ENCODE measurements at regions not wholly inside any gene's neighbourhood (a gene's known extent, or its start where the extent isn't known, plus 50 kb on each side); places are given as distances from the start of the nearest gene placed in this dataset.

DNA sequence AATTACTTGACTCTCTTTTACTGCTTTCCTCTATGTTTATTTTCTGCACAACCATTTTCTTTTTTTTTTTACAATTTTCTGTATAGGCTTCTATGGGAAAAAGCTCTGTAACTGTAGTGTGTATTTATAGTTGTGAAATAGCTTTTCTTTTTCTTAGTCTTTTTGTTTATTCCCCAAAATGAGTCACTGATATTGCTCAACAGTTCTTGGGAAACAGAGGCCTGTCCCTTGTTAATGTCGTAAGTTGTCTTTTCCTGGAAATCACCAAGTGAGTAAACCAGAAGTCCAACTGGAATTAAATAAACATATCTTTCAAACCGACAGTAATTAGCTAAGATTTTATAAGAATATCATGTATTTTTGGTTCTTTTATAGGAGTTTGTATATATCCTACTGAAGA, 325.1 kb upstream of the PRR16 start:
- H4K91ac ChIP-seq (ENCODE audit: insufficient read depth, low read depth, low read length), result no peak overlapping the region
- no peak overlapping the region for H2BK15ac ChIP-seq (ENCODE audit: low read depth, low read length)
- H3K18ac ChIP-seq (ENCODE audit: low read depth, low read length), result peak overlapping the region; percentile 82; the same call in 1 of the 2 replicates
- peak overlapping the region; percentile 96; the same call in 1 of the 2 replicates for H3K27ac ChIP-seq (ENCODE audit: insufficient read depth, low read length)
- no peaks in the 10 kb centered on the region; the same call in 1 of the 2 replicates for H3K36me3 ChIP-seq (ENCODE audit: control insufficient read depth, insufficient read depth, low read length)
- peak overlapping the region; percentile 93 for H2BK5ac ChIP-seq (ENCODE audit: low read depth, low read length, poor library complexity, severe bottlenecking)
- H4K5ac ChIP-seq (ENCODE audit: low read depth, low read length), result no peak overlapping the region
- intact Hi-C loops (cut with micrococcal nuclease) (no loop called here), in situ Hi-C loops (cut with MboI; ENCODE audit: low sequenced_read_pairs) (no loop called here), dilution Hi-C loops (cut with HindIII; ENCODE audit: low sequenced_read_pairs, unreplicated experiment) (no loop called here)
- no peak overlapping the region for H4K8ac ChIP-seq (ENCODE audit: low read depth in 2 of 2, low read length in 2 of 2)
- H3K27me3 ChIP-seq (ENCODE audit: control insufficient read depth, insufficient read depth, low read length), result no peaks in the 10 kb centered on the region
- H2AFZ ChIP-seq (replicated peaks; ENCODE audit: low read length, poor library complexity), result no peak overlapping the region
- H3K9me3 ChIP-seq (ENCODE audit: control insufficient read depth, insufficient read depth, low read length), result no peaks in the 10 kb centered on the region
- DNase-seq (peak; percentile 99), ATAC-seq (ENCODE audit: low read depth) (peak; percentile 74)
- ChIA-PET CTCF (interaction anchor here (0.6 to 0.8 kb wide), 2 partner anchors 10 to 18 kb away, joined by 3 to 5 read pairs; no protein-coding TSS in a partner anchor), POLR2A (ENCODE audit: unreplicated experiment) (interaction anchor here (0.6 to 0.8 kb wide), 2 partner anchors 10 to 191 kb away, joined by 3 to 5 read pairs; no protein-coding TSS in a partner anchor)
- H2AK9ac ChIP-seq (replicated peaks; ENCODE audit: low read depth, low read length, poor library complexity), result no peak overlapping the region
- peaks cover 9% of the 10 kb centered on the region; the same call in 1 of the 2 replicates for H3K9me1 ChIP-seq (ENCODE audit: insufficient read depth, low read length)
- TF ChIP-seq CHD1 (IDR thresholded peaks at IDR 0.05; ENCODE audit: low read depth, low read length), result no peak
- TF ChIP-seq CEBPB (IDR thresholded peaks at IDR 0.05; ENCODE audit: low read depth, low read length), result peak; percentile 100
- TF ChIP-seq FOS (IDR thresholded peaks at IDR 0.05; ENCODE audit: low read depth, low read length), result peak; percentile 98
- no peak overlapping the region for H3K4me3 ChIP-seq (ENCODE audit: insufficient read depth, low read depth, low read length)
- peak overlapping the region; percentile 88; the same call in 1 of the 2 replicates for H2BK120ac ChIP-seq (ENCODE audit: low read depth, low read length)
- H2AK5ac ChIP-seq (ENCODE audit: low read depth, low read length), result no peak overlapping the region
- H3K23ac ChIP-seq (ENCODE audit: low read depth, low read length), result no peak overlapping the region
- no peak overlapping the region for H3K4me2 ChIP-seq (ENCODE audit: low read depth, low read length)
- no peak overlapping the region for H3K14ac ChIP-seq (replicated peaks; ENCODE audit: low read depth, low read length)
- H3K9ac ChIP-seq (ENCODE audit: low read depth, low read length), result no peak overlapping the region
- no peak overlapping the region for H3K56ac ChIP-seq (ENCODE audit: extremely low read depth, insufficient read depth, low read length)
- BruUV-seq (replicated peaks), result no TSS peak
- H4K20me1 ChIP-seq (ENCODE audit: insufficient read depth, low read length), result no peaks in the 10 kb centered on the region
- no CpG with 5 or more reads among the region's 2 CpGs for WGBS, 2 experiments (ENCODE audit: extremely low coverage in 2 of 2, insufficient read length in 1 of 2)
- H3K4me1 ChIP-seq (ENCODE audit: control insufficient read depth, insufficient read depth, low read length), result peaks cover 15% of the 10 kb centered on the region
- H3K79me1 ChIP-seq (ENCODE audit: low read depth in 1 of 2, low read length in 2 of 2), result no peaks in the 10 kb centered on the region
- no peak overlapping the region for H2BK20ac ChIP-seq (ENCODE audit: low read depth, low read length)
- no peak overlapping the region for H3K4ac ChIP-seq (ENCODE audit: low read depth, low read length)
